ENCODE measurements at regions not wholly inside any gene's neighbourhood (a gene's known extent, or its start where the extent isn't known, plus 50 kb on each side); places are given as distances from the start of the nearest gene placed in this dataset.

DNA sequence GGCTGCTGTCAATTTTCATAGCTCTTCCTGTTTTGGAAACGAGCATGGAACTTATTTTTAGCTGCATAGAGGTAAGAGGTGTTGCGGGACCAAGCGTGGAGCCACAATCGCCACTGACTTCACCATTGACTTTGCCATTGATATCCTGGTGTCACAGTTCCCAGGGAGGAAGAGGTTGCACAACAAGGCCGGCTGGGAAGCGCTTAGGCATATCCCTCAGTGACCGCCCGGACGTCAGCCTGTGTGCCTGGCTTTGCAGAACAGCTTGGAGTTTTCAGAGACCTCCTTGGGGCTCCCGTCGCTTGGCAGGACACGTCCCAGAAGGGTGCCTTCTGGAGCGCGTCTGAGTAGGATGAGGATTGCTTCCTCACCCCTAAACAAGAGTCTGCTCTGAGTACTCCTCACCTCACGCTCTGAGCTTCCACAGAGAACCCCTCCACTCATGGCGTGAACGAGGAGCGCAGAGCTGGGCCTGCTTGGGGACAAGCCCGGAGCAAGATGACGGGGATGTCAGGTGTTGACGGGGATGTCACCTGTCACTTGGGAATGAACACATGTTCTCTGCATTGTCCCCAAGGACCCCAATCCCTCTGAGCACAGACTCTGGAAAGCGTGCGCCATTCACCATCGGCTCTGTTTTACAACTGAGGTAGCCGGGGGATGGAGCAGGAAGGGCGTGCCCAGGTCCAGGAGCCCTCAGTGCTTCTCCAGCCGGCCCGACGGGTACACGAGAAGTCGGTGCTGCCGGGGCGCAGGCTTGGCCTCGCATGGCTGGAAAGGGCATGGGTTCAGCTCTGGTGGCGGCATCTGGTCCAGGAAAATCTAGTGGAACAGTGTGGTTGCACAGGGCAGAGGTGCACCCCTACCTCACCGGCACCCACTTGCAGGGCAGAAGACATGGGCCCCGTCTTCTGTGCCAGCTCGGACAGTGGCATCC is 192.3 kb upstream of the SHH start:
- TF ChIP-seq, protein P1, sequence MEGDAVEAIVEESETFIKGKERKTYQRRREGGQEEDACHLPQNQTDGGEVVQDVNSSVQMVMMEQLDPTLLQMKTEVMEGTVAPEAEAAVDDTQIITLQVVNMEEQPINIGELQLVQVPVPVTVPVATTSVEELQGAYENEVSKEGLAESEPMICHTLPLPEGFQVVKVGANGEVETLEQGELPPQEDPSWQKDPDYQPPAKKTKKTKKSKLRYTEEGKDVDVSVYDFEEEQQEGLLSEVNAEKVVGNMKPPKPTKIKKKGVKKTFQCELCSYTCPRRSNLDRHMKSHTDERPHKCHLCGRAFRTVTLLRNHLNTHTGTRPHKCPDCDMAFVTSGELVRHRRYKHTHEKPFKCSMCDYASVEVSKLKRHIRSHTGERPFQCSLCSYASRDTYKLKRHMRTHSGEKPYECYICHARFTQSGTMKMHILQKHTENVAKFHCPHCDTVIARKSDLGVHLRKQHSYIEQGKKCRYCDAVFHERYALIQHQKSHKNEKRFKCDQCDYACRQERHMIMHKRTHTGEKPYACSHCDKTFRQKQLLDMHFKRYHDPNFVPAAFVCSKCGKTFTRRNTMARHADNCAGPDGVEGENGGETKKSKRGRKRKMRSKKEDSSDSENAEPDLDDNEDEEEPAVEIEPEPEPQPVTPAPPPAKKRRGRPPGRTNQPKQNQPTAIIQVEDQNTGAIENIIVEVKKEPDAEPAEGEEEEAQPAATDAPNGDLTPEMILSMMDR (IDR thresholded peaks at IDR 0.05; ENCODE audit: control extremely low read depth, extremely low read depth, low read depth, missing control alignments) = no peak
- no peak for DNase-seq (ENCODE audit: extremely low spot score)
- ChIA-PET POLR2A (no interaction called here), CTCF (no interaction called here)

DNA sequence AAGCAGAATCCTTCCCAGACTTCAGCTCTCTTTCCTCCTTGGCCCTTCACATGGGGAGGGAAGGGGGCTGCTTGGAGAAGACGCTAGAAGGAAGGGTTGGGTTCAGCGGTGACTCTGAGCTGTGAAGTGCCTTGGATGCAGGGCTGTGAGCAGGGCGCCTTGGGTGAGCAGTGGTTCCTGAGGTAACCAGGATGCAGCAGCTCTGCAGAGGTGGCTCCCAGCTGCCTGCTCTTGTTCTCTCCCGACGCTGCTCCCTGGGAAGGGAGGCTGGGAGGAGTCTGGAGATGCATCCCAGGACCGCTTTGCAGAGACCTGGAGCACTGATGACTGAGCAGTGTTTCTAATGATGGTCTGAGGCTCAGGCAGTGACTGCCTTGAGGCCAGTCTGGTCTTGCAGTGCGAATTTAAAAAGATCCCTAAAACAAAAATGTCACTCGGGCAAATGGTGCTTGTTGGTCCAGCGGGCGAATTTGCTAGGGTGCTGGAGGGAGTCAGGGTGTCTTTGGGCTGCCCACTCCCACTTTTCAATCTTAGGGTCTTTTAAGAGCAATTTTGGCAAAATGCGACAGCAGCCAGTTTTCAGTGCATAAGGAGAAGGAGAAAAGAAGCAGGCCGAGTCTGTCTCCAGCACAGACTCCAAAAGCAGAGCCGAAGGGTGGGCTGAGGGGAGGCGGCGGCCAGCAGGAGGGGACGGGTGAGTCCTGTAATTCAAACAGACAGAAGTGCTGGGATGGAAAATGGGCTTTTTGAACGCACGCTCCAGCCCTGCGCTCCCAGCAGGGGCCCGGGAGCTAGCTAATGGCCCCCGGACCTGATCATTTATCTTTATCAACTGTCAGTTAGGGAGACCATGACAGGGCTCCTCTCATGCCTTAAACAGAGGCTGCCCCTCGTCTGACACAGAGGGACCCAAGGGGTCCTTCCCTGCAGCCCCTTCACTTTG is 191.2 kb upstream of the SHH start:
- no peak for DNase-seq (ENCODE audit: extremely low spot score)
- ChIA-PET POLR2A (no interaction called here), CTCF (no interaction called here)
- TF ChIP-seq, protein P1 (IDR thresholded peaks at IDR 0.05; ENCODE audit: control extremely low read depth, extremely low read depth, low read depth, missing control alignments) = no peak

DNA sequence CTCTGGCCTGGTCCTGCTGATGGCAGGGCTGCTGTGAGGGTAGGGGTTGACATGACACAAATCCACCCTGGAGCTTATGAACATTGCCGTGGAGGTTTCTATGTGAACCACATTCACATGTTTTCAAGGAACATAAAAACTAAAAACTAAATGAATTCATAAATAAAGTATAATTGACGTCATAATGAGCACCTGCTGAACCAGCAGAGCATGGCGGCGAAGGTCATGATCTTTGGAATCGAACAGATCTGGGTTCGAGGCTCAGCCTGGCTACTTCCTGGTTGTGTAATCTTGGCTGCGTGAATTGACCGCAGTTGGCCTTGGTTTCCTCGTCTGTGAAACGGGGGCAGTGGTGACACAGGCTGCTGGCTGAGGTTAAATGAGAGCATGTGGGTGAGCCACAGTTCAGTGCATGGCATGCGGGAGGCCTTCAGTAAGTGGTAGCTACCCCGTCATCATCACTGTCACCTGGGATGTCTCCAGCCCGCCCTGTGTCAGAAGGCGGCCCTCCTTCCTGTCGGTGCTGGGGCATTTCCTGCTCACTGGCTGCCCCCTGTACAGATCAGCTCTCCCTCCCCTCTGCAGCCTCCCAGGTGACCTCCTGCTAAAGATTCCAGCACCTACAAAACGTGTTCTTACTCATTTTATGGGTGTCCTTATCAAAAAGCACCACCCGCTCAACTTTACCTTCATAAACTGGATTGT is 190.3 kb upstream of the SHH start:
- POLR2A ChIA-PET = no interaction called here
- CTCF ChIA-PET = no interaction called here
- no peak for DNase-seq (ENCODE audit: extremely low spot score)
- TF ChIP-seq, protein P1 (IDR thresholded peaks at IDR 0.05; ENCODE audit: control extremely low read depth, extremely low read depth, low read depth, missing control alignments) = no peak

DNA sequence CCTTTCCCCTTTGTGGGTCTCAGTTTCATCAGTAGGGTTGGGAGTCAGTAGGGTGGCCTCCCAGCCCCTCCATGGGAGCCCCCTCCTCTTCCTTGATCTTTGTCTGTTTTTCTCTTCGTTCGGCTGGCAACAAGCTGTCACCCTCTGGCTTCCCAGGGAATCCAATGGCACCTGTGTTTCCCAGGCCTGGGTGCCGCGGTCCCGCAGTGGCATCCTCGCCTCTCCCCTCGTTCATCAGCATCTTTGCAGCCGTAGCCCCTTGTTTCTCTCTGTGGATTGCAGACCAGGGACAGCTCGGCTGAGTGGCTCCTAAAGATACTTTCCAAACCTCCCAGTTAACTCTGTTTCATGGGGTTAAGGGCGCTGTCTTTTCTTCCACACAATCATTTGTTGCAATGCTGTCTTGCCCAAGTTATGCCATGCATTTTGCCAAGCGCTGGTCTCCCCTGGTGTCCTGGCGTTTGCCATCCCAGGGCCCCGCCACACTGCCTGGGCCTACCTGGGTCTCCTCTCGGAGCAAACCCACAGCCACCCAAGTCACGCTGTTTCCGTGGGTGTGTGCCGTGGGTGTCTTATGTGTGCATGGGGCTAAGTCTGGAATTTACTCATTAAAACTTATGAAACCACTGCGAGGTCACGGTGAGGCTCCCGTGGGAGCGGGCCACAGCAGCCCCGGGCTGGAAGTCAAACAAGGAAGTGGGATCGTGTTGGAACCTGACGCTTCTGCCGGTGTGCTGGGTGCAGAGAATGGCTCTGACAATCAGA is 189.4 kb upstream of the SHH start:
- TF ChIP-seq, protein P1 (IDR thresholded peaks at IDR 0.05; ENCODE audit: control extremely low read depth, extremely low read depth, low read depth, missing control alignments) = no peak
- ChIA-PET POLR2A (no interaction called here), CTCF (no interaction called here)
- DNase-seq (ENCODE audit: extremely low spot score) = no peak

DNA sequence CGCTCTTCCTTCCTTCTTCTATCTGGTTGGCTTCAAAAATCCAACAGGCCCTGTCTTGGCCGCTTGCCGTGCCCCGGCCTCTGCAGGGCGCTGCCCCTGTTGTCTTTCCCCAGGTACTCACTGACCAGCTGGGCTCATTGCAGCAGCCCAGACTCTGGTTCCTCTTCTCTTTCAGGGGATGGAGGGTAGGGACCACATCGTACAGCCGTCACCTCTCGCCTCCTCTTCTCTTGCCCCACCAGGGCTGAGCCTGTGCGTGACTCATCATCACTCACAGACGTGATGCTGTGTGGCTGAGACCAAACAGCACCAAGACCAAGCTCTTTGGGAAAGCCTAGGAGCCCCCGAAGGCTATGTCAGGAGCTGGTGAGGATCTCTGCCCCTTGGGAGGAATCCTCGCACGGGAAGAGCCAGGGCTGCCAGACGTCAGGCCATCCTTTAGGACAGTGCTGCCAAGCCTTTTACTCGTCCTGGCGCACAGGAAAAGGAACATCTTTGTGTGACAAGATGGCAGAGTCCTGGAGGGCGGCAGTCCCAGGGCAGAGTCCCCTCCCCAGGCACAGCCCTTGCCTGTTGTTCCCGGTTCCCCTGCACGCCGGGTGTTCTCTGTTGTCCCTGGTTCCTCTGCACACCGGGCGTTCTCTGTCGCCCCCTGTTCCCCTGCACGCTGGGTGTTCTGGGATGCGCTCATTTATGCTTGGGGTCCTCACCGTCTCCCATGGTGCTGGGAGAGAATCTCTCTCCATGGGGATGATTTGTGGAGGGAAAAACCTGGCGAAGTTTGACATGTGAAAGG is 188.5 kb upstream of the SHH start:
- POLR2A ChIA-PET = no interaction called here
- DNase-seq (ENCODE audit: extremely low spot score) = no peak
- CTCF ChIA-PET = no interaction called here
- TF ChIP-seq, protein P1 (IDR thresholded peaks at IDR 0.05; ENCODE audit: control extremely low read depth, extremely low read depth, low read depth, missing control alignments) = no peak
